Dendritic cell treated with granulocyte-macrophage colony-stimulating factor and Interleukin-4, amounts not matched to agents 40 ng/mL and 50 ng/mL, for 4 days (primary cell): ENCODE measurements at regions not wholly inside any gene's neighbourhood (a gene's known extent, or its start where the extent isn't known, plus 50 kb on each side); places are given as distances from the start of the nearest gene placed in this dataset.
"Not testable (repeated sequence)": the region's sequence is repeated elsewhere in the genome, so short reads cannot be mapped to it uniquely, and the experiment has no call there.

Experiments
- H3K27ac Mint-ChIP-seq: one replicate; pipeline ENCODE4 v1.8.0; 2022; ENCODE audit warnings: mild to moderate bottlenecking, mixed read lengths
- H3K27me3 Mint-ChIP-seq: one replicate; pipeline ENCODE4 v1.8.0; 2022; ENCODE audit warnings: mild to moderate bottlenecking, mixed read lengths
- H3K36me3 Mint-ChIP-seq: one replicate; pipeline ENCODE4 v1.8.0; 2022; ENCODE audit warnings: low read depth, mixed read lengths
- H3K4me1 Mint-ChIP-seq: one replicate; pipeline ENCODE4 v1.8.0; 2022; ENCODE audit warnings: low read depth, mixed read lengths
- H3K4me3 Mint-ChIP-seq: one replicate; pipeline ENCODE4 v1.8.0; 2022; ENCODE audit warnings: mild to moderate bottlenecking, moderate library complexity, mixed read lengths
- H3K9me3 Mint-ChIP-seq: one replicate; pipeline ENCODE4 v1.8.0; 2022; ENCODE audit warnings: mixed read lengths
- intact Hi-C: fragments of 100-400 bp; cut with micrococcal nuclease; formaldehyde crosslinking; loops from one replicate; pipeline ENCODE4 v1.15.0; 2022

DNA sequence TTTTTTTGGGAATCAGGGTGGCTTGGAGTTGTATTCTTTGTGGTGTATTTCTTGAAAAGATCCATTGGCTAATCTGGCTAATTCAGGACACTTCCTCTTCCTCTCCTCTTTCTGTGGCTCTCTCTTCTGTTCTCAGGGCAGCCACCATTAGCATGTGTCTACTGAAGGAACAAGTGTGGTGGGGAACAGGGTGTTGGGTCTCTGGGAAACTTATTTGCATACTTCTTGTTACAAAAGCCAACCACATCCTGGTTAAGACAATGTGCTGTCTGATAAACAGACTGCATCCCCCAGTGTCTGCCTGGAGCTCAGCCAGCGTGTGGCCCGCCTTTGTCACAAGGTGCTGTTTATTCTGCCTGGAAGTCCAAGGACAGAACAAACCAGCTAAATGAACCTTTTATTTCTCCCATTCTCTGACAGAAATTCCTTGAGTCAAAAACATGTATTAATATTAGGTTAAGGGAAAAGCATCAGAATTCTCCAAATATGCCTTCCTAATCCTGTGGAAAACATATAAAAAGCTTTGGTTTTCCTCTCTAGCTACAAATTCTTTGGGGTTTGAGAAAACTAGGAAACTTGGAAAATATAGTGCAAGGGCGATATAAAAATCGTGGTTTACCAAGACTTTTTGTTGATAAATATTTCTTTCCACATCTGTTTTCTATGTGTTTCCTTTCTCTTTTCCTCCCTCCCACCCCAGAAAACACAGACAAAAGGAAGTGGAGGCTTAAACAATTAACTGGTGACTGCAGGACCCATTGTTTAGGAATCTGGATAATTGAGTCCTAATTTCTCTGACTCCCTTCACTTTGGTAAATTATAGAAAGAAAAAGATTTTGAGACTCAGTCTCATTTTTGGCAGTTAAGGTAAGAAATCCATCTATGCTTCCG is 203.6 kb downstream of the SPRY1 start:
- Mint-ChIP-seq H3K9me3 (no peaks in the 10 kb centered on the region), H3K27ac (no peak overlapping the region), H3K27me3 (peaks cover 11% of the 10 kb centered on the region), H3K36me3 (no peaks in the 10 kb centered on the region), H3K4me1 (peaks cover 24% of the 10 kb centered on the region), H3K4me3 (no peak overlapping the region)
- intact Hi-C loops: no loop called here

DNA sequence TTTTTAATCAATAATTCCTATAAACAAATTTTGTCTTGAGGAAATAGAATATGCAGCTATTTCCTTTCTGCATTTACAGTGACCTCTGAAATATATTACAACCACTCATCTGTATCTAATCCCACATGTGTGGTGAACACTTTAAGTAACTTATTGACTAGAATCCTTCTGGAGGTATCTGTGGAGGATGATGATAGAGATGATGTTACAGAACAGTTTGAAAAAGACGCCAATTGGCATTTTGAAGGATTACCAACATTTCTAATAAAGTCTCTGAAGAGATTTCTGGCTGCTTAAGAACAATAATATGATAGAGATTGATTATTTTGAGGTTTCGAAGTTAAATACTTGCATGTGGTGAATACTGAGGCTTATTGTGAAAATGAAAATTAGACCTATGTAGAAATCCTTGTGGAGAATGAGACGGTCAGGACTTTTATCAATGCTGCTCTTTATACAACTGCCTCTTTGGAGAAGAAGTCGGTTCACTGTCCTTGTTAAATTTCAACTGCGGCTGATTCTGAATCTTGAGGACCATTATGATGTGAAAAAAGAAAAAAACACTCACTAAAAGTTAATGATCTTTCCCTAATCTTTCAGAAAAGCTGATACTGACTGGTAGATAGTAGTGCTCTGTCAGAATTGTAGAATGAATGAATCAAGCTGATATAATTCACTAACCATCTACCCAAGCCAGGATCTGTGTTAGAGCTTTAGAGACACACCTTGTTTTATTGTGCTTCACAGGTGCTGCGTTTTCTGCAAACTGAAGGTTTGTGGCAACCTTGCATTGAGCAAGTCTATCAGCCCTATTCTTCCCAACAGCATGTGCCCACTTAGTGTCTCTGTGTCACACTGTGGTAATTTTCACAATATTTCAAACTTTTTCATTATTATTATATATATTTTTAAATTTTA is 204.7 kb downstream of the SPRY1 start:
- H3K4me1 Mint-ChIP-seq: peaks cover 26% of the 10 kb centered on the region
- no peak overlapping the region for H3K4me3 Mint-ChIP-seq
- H3K27me3 Mint-ChIP-seq: peaks cover 11% of the 10 kb centered on the region
- intact Hi-C loops: no loop called here
- H3K36me3 Mint-ChIP-seq: no peaks in the 10 kb centered on the region
- H3K9me3 Mint-ChIP-seq: no peaks in the 10 kb centered on the region
- H3K27ac Mint-ChIP-seq: no peak overlapping the region

DNA sequence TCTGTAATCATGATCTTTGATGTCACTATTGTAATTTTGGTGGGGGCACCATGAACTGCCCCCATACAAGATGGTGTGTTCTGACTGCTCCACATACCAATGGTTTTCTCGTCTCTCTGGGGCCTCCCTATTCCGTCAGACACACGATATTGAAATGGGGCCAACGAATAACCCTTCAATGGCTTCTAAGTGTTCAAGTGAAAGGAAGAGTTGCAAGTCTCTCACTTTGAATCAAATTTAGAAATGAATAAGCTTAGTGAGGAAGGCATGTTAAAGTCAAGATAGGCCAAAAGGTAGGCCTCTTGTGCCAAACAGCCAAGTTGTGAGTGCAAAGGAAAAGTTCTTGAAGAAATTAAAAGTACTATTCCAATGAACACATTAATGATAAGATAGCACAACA is 205.4 kb downstream of the SPRY1 start:
- Mint-ChIP-seq H3K27me3 (peaks cover 11% of the 10 kb centered on the region), H3K4me1 (peaks cover 31% of the 10 kb centered on the region), H3K27ac (no peak overlapping the region), H3K36me3 (no peaks in the 10 kb centered on the region), H3K9me3 (no peaks in the 10 kb centered on the region), H3K4me3 (no peak overlapping the region)
- intact Hi-C loops: no loop called here

GRCh38 chr4:123603165-123603564 is 206.6 kb downstream of the SPRY1 start:
- H3K9me3 Mint-ChIP-seq: no peaks in the 10 kb centered on the region
- H3K27ac Mint-ChIP-seq: no peak overlapping the region
- intact Hi-C loops: no loop called here
- H3K4me3 Mint-ChIP-seq: no peak overlapping the region
- H3K27me3 Mint-ChIP-seq: peaks cover 11% of the 10 kb centered on the region
- peaks cover 34% of the 10 kb centered on the region for H3K4me1 Mint-ChIP-seq
- H3K36me3 Mint-ChIP-seq: no peaks in the 10 kb centered on the region

DNA sequence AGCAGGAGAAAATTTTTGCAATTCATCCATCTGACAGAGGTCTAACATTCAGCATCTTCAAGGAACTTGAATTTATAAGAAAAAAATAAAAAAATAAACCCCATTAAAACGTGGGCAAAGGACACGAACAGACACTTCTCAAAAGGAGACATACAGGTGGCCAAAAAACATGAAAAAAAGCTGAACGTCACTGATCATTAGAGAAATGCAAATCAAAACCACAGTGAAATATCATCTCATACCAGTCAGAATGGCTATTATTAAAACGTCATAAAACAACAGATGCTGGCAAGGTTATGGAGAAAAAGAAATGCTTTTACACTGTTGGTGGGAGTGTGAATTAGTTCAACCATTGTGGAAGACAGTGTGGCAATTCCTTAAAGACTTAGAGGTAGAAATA is 209.2 kb downstream of the SPRY1 start:
- Mint-ChIP-seq H3K27me3 (peaks cover 13% of the 10 kb centered on the region), H3K4me1 (peaks cover 13% of the 10 kb centered on the region)
- intact Hi-C loops, H3K27ac Mint-ChIP-seq, H3K9me3 Mint-ChIP-seq, H3K4me3 Mint-ChIP-seq, H3K36me3 Mint-ChIP-seq: not testable (repeated sequence)

DNA sequence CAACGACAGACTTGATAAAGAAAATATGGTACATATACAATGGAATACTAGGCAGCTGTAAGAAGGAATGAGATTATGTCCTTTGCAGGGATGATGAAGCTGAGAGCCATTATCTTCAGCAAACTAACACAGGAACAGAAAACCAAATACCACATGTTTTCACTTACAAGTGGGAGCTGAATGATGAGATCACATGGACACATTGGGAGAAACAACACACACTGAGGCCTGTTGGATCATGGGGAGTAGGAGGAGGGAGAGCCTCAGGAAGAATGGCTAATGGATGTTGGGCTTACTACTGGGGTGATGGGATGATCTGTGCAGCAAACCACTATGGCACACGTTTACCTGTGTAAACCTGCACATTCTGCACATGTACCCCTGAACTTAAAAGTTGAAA is 209.7 kb downstream of the SPRY1 start:
- no peaks in the 10 kb centered on the region for H3K9me3 Mint-ChIP-seq
- H3K27me3 Mint-ChIP-seq: peaks cover 16% of the 10 kb centered on the region
- intact Hi-C loops: no loop called here
- no peak overlapping the region for H3K4me3 Mint-ChIP-seq
- H3K4me1 Mint-ChIP-seq: peaks cover 12% of the 10 kb centered on the region
- no peaks in the 10 kb centered on the region for H3K36me3 Mint-ChIP-seq
- no peak overlapping the region for H3K27ac Mint-ChIP-seq

- H3K9me3 Mint-ChIP-seq: no peaks in the 10 kb centered on the region
- H3K4me3 Mint-ChIP-seq: no peak overlapping the region
- intact Hi-C loops: no loop called here
- no peak overlapping the region for H3K27ac Mint-ChIP-seq
- H3K27me3 Mint-ChIP-seq: peaks cover 19% of the 10 kb centered on the region
- H3K36me3 Mint-ChIP-seq: no peaks in the 10 kb centered on the region
- H3K4me1 Mint-ChIP-seq: peaks cover 12% of the 10 kb centered on the region
Measured at GRCh38 chr4:123606946-123607542, 210.4 kb downstream of the SPRY1 start.

GRCh38 chr4:123609829-123610228 is 213.2 kb downstream of the SPRY1 start:
- Mint-ChIP-seq H3K27ac (no peak overlapping the region), H3K27me3 (peaks cover 9% of the 10 kb centered on the region), H3K4me3 (no peak overlapping the region), H3K36me3 (no peaks in the 10 kb centered on the region), H3K4me1 (peaks cover 12% of the 10 kb centered on the region), H3K9me3 (no peaks in the 10 kb centered on the region)
- intact Hi-C loops: no loop called here

DNA sequence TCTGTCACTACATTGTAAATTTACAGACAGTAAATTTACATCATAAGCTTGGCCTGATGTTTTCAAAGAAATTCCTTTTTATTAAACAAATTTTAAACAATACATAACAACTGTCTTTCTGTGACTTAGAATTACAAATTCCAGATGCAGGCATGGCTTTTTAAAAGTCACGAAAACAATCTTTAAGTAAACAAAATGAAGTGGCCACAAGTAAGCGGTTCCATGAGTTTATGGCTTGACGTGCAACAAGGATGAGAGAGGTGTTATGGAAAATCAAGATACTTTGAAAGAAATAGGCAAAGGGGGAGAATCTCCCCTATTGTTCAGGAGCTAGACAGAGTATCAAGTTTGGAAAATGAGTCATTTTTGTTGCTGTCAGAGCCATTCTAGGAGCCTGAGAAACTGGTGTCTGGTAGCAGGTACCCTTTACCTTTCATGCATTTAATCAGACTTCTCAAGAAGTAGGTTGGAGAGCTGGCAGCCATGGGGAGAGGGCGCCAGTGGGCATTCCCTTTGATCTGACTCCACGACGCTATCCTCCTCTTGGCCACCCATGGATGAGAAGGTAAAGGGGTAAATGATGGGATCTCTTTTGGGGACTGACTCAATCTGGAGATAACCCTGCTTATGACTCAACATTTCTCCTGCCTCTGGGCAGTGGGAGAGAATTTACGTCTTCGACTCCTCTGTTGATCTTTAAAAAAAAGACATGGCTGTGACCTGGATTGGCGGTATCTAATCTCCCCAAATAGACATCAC is 217.2 kb downstream of the SPRY1 start:
- no peak overlapping the region for H3K4me3 Mint-ChIP-seq
- H3K36me3 Mint-ChIP-seq: no peaks in the 10 kb centered on the region
- H3K27me3 Mint-ChIP-seq: peaks cover 8% of the 10 kb centered on the region
- intact Hi-C loops: no loop called here
- no peaks in the 10 kb centered on the region for H3K9me3 Mint-ChIP-seq
- H3K4me1 Mint-ChIP-seq: peaks cover 15% of the 10 kb centered on the region
- H3K27ac Mint-ChIP-seq: no peak overlapping the region

GRCh38 chr4:123615901-123616300 is 219.3 kb downstream of the SPRY1 start:
- no peaks in the 10 kb centered on the region for H3K36me3 Mint-ChIP-seq
- H3K27ac Mint-ChIP-seq: no peak overlapping the region
- H3K4me1 Mint-ChIP-seq: peaks cover 15% of the 10 kb centered on the region
- no peaks in the 10 kb centered on the region for H3K9me3 Mint-ChIP-seq
- no peak overlapping the region for H3K4me3 Mint-ChIP-seq
- intact Hi-C loops: no loop called here
- peaks cover 12% of the 10 kb centered on the region for H3K27me3 Mint-ChIP-seq

- Mint-ChIP-seq H3K36me3 (no peaks in the 10 kb centered on the region), H3K27ac (no peak overlapping the region), H3K4me3 (no peak overlapping the region)
Measured at GRCh38 chr4:123616951-123617461, 220.4 kb downstream of the SPRY1 start.

GRCh38 chr4:123617791-123618190 is 221.2 kb downstream of the SPRY1 start:
- intact Hi-C loops: no loop called here
- Mint-ChIP-seq H3K27ac (peak overlapping the region; percentile 61), H3K36me3 (no peaks in the 10 kb centered on the region), H3K4me3 (no peak overlapping the region), H3K27me3 (peaks cover 13% of the 10 kb centered on the region), H3K9me3 (no peaks in the 10 kb centered on the region), H3K4me1 (peaks cover 22% of the 10 kb centered on the region)

More at GRCh38 chr4:123616951-123617461, 220.4 kb downstream of the SPRY1 start:
- Mint-ChIP-seq H3K27me3 (peaks cover 11% of the 10 kb centered on the region), H3K9me3 (no peaks in the 10 kb centered on the region), H3K4me1 (peaks cover 22% of the 10 kb centered on the region)
- intact Hi-C loops: no loop called here

DNA sequence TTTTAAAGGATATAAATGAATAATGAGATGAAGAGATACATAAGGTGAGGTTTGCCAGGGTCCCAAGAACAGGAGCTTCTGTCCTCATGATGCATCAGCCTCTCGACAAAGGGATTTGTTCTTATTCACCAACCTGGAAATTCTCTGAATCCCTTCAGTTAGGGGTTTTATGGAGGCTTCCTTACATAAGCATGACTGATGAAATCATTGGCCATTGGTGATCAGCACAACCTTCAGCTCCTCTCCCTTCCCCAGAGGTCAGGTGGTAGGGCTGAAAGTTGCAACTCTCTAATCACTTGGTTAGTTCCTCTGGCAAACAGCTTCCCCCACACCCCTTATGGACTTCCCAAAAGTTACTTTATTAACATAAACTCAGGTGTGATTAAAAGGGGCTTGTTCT is 222.0 kb downstream of the SPRY1 start:
- intact Hi-C loops: no loop called here
- Mint-ChIP-seq H3K27me3 (peaks cover 13% of the 10 kb centered on the region), H3K4me1 (peaks cover 22% of the 10 kb centered on the region), H3K27ac (peak overlapping the region; percentile 61), H3K36me3 (no peaks in the 10 kb centered on the region), H3K9me3 (no peaks in the 10 kb centered on the region), H3K4me3 (no peak overlapping the region)
